ELR (cell line): ENCODE measurements at regions not wholly inside any gene's neighbourhood (a gene's known extent, or its start where the extent isn't known, plus 50 kb on each side); places are given as distances from the start of the nearest gene placed in this dataset.
"Not testable (repeated sequence)": the region's sequence is repeated elsewhere in the genome, so short reads cannot be mapped to it uniquely, and the experiment has no call there.

Experiments used
- DNase-seq: peaks from one replicate; pipeline ENCODE4 v3.0.0-alpha.2; 2015; ENCODE audit warnings: low read depth

DNA sequence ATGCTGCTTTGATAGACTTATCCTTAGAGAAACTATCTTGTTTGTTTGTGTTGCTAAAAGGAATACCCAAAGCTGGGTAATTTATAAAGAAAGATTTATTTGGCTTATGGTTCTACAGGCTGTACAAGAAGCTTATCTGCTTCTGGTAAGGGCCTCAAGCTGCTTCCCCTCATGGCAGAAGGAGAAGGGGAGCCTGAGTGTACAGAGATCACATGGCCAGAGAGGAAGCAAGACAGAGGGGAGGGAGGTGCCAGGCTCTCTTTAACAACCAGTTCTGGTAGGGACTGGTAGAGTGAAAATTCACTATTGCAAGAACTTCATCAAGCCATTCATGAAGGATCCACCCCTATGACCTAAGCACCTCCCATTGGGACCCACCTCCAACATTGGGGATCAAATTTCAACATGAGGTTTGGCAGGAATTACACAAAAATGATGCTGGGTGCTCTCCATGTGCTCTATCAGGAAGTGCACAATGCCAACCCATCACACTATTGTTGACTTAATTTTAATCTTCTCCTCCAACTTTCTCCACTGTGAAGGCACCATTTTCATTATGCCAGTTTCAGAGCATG lies 115.1 kb upstream of the SHB start:
- no peak for DNase-seq

- no peak for DNase-seq
Observed at GRCh38 chr9:38182321-38182720, 113.3 kb upstream of the SHB start.

GRCh38 chr9:38181866-38182265 lies 112.8 kb upstream of the SHB start:
- peak; percentile 15 for DNase-seq

DNA sequence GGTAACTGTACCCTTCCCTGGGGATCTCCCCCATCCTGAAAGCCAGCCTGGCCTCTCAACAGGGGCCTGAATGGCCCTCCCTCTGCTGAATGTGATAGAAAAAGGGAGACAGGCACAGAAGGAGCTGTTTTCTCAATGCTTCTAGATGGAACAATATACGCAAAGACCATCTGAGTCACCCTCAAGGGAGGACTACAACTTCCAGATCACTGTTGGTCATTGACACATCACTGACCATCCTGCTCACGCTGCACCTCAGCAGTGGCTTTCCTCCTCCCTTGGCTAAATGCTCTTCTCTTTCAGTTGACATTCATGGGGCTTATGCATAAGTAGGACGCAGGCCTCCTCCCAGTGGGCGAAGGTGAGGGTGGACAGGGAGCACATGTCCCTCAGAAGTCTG lies 112.2 kb upstream of the SHB start:
- DNase-seq = peak; percentile 49

DNA sequence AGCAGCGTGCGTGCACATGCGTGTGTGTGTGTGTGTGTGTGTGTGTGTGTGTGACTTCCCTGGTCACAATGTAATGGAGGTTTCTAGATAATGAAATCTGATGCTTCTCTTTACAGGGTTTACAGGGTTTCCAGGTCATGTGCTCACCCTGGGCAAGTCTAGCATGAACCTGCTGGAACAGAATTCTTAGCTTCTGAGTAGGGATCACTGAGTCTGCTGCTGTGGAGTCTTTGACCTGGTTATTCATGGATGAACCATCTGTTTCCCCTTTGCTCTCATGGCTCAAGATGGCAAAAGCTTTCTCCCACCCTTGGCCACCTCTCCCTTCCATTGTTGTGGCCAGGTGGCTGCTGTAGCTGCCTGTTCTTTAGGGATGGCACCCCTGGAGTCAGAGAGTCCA lies 111.6 kb upstream of the SHB start:
- DNase-seq = no peak

GRCh38 chr9:38179965-38180364 lies 110.9 kb upstream of the SHB start:
- DNase-seq = no peak

GRCh38 chr9:38178237-38178636 lies 109.2 kb upstream of the SHB start:
- peak; percentile 36 for DNase-seq

- DNase-seq = no peak
Observed at GRCh38 chr9:38177680-38178079, 108.7 kb upstream of the SHB start.

DNA sequence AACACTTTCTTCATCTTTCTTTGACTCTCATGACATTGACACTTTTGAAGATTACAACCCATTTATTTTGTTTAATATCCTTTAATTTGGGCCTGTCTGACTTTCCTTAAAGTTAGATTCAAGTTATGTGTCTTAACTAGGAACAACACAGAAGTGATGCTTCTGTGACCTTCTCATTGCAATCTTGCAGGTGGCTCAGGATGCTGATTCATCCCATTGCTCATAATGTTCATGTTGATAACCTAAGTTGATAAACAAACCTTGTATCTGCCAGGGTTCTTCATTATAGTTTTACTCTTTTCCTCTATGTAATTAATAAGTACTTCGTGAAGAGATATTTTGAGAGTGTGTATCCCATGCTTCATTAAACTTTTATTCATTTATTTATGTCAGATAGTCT lies 107.2 kb upstream of the SHB start:
- peak; percentile 30 for DNase-seq

DNA sequence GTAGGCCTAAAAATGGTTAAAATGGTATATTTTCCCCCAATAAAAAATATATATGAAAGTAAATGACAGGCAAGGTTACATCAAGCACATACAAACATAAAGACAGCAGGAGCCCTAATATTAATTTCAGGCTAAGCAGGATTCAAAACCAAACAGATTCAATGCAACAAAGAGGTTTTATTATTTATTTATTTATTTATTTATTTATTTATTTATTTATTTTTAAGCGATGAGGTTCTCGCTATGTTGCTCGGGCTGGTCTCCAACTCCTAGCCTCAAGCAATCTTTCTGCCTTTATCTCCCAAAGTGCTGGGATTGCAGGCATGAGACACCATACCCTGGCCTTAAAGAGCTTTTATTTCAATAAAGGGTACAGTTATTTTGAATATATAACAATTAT lies 106.4 kb upstream of the SHB start:
- no peak for DNase-seq

GRCh38 chr9:38172586-38172985 lies 103.6 kb upstream of the SHB start:
- DNase-seq = no peak

GRCh38 chr9:38171926-38172325 lies 102.9 kb upstream of the SHB start:
- no peak for DNase-seq

- DNase-seq = no peak
Observed at GRCh38 chr9:38171538-38171884, 102.5 kb upstream of the SHB start.

DNA sequence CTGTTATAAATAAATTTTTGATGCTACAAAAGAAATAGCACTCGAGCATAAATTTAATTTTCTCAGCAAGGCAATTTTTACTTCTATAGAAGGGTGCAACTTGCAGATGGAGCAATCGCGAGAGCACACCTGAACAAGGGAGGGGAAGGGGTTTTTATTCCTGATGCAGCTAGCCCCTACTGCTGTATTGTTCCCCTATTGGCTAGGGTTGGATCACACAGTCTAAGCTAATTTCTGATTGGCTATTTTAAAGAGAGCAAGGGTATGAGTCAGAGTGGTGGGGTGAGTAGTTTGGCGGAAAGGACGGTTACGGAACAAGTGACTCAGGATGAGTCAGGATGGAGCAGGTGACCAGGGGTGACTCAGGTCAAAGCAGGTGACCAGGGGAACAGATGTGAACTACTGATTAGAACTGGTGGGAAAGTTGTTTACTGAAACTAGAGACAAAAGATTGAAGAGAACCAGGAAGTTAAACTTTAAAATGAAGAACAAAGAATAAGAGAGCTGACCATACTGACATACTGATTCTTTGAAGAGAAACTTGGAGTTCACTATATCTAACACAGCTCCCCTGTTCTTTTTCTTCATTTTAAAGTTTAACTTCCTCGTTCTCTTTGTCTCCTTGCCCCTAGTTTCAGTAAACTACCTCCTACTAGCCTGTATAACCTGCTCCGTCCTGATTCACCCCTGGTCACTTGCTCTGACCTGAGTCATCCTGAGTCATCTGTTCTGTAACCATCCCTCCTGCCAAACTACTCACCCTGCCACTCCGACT lies 101.9 kb upstream of the SHB start:
- peak; percentile 87 for DNase-seq

- not testable (repeated sequence) for DNase-seq
Observed at GRCh38 chr9:38170155-38170554, 101.1 kb upstream of the SHB start.

DNA sequence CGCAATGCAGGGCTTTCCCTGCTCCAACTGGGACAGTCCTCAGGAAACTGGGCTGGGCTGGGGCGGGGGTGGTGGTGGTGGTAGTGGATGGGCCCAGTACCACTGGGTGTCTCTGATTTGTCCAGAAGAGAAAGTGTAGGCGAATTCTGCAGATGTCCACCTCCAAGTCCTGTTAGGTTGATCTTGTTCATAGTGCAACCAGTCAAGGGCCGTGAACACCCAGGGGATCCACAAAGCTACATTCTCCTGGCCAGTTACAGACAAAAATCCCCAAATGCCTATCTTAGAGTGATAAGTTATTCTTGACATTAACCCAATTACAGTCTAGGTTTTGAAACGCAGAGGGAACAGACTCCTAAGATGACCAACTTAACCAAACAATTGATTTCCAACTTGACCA lies 97.5 kb upstream of the SHB start:
- no peak for DNase-seq

GRCh38 chr9:38164659-38165221 lies 95.7 kb upstream of the SHB start:
- no peak for DNase-seq

- no peak for DNase-seq
Observed at GRCh38 chr9:38163518-38163917, 94.5 kb upstream of the SHB start.

- no peak for DNase-seq
Observed at GRCh38 chr9:38162332-38163211, 93.5 kb upstream of the SHB start.

GRCh38 chr9:38160613-38161215 lies 91.7 kb upstream of the SHB start:
- peak; percentile 72 for DNase-seq

GRCh38 chr9:38159599-38159998 lies 90.6 kb upstream of the SHB start:
- DNase-seq = no peak

- no peak for DNase-seq
Observed at GRCh38 chr9:38158628-38159027, 89.6 kb upstream of the SHB start.
